HG03432 (cell line): ENCODE measurements at regions not wholly inside any gene's neighbourhood (a gene's known extent, or its start where the extent isn't known, plus 50 kb on each side); places are given as distances from the start of the nearest gene placed in this dataset.

Source experiments
- ATAC-seq: cut with Tn5 transposase; IDR thresholded peaks from one replicate; pipeline ENCODE4 v1.9.1; 2021; ENCODE audit warnings: mild to moderate bottlenecking, moderate library complexity; ENCODE audit not compliant: unreplicated experiment

- ATAC-seq: no peak
Observed at GRCh38 chr7:155884225-155885166, 72.2 kb upstream of the SHH start.

- no peak for ATAC-seq
Observed at GRCh38 chr7:155883491-155884224, 71.4 kb upstream of the SHH start.

GRCh38 chr7:155882596-155882995 lies 70.3 kb upstream of the SHH start:
- no peak for ATAC-seq

GRCh38 chr7:155881471-155882350 lies 69.4 kb upstream of the SHH start:
- ATAC-seq: no peak

DNA sequence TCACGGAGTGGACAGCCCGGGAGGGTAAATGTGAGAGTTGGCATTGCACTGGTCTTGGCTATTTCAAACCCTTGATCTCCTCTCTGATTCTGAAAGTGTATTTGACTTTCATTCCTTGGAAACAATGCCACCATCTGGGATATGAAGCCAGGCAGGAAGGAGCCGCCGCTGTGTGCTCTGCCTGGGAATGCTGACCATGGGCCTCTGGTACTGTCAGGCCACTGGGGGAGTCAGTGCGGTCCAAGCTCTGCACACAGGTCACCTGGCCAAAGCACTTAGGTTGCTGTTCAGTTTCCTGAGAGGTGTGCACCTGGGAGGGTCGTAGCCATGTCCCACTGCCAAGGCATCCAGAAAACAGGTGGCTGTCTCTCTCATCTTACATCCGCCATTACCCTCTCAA lies 68.5 kb upstream of the SHH start:
- ATAC-seq: no peak

DNA sequence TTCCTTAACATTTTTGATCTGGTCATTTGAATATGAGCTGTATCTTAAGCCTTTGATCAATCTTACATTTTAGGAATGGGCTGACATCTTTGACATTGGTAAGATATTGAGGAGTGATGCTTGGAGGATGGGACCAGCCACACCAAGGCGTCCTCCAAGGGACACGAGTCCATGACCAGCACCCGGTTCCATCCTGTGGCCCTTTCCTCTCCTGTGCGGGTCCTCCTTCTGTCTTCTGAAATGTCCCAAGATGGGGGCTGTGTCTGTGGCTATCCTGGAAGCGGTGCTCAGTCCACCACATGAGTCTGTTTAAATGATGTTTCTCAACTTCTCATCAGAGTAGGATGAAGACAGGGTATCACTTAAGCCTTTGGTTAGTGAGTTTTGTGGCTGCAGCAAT lies 67.3 kb upstream of the SHH start:
- no peak for ATAC-seq

DNA sequence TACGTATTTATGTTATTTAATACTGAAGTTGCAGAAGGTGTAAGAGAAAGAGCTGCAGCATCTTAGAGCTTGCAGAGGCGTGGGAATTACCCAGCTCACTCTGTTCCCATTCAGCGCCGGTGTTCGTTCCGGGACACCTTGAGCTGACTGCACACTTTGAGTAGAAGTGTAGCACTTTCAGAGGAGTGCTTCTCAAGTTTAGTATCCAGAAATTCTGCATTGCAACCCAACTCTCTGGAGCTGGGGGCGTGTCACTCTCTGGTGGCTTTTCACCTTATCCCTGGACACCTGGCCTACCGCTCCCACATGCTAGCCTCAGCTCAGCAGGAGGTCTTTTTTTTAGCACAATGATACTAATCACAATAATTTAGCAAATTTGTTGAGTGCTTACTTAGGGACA lies 66.4 kb upstream of the SHH start:
- no peak for ATAC-seq

- ATAC-seq: no peak
Observed at GRCh38 chr7:155878250-155878649, 66.0 kb upstream of the SHH start.

DNA sequence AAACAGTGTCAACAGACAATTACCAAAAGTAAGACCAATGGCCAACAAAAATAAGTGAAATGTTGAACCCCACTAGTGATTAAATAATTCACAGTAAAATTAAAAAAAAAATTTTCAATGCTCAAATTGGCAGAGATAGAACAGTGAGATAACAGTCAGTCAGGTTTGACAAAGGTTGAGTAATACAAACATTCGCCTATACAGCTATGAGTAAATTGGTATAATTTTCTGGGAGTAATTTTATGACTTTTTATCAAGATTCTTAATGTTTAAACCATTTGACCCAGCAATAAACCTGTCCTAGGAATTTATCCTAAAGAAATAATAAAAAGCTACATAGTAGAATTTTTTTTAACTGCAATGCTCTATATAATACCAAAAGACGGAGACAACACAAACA lies 64.9 kb upstream of the SHH start:
- ATAC-seq: no peak

DNA sequence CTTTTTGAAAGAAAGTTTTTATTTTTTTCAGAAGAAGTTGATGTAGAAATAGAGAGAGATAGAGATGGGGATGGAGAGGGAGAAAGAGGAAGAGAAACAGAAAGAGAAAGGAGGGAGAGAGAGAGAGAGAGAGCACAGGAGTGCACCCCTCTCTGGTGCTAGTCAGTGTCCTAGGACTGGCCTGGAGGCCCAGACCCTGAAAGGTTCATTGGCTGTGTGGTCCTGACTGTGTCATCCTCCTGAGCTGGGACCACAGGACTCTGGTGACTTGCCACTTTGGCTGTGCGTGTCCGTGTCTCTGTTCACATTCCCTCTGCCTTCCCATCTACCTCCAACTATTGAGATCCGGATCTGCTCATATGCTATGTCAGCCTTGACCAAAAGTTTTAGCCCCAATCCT lies 62.1 kb upstream of the SHH start:
- no peak for ATAC-seq

GRCh38 chr7:155874010-155874409 lies 61.7 kb upstream of the SHH start:
- ATAC-seq: no peak

DNA sequence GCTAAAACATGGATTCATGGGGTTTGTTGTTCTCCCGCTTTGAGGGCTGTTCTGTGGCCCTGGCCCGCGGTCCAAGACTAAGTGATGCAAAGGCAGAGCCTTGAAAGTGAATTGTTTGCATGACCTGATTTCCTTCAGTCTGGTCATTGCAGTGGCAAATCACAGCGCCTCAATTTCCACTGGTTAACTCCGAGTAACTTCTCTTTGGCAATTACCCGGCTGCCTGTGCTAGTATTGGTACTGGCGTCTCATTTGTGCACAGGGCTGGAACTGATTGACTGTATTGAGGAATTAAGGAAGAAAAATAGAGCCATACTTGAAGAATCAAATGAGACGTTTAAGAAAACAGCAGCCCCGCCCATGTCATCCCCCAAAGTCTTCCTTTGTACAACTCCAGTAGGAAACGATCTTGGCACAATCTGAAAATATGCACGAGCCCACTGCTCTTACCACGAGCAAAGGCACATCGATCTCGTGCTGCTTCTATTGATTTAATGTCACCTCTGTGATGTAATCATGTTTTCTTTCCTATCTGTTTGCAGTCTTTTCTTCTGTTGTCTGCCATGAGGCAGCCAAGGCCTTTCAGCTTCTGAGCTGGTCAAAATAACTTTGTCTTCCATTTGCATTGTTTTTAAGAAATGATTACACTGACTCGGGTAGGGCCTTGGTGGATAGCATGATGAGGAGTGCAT lies 60.6 kb upstream of the SHH start:
- ATAC-seq: no peak

- ATAC-seq: no peak
Observed at GRCh38 chr7:155871211-155871610, 58.9 kb upstream of the SHH start.

GRCh38 chr7:155870334-155871180 lies 58.3 kb upstream of the SHH start:
- no peak for ATAC-seq

- ATAC-seq: no peak
Observed at GRCh38 chr7:155869784-155870076, 57.5 kb upstream of the SHH start.

DNA sequence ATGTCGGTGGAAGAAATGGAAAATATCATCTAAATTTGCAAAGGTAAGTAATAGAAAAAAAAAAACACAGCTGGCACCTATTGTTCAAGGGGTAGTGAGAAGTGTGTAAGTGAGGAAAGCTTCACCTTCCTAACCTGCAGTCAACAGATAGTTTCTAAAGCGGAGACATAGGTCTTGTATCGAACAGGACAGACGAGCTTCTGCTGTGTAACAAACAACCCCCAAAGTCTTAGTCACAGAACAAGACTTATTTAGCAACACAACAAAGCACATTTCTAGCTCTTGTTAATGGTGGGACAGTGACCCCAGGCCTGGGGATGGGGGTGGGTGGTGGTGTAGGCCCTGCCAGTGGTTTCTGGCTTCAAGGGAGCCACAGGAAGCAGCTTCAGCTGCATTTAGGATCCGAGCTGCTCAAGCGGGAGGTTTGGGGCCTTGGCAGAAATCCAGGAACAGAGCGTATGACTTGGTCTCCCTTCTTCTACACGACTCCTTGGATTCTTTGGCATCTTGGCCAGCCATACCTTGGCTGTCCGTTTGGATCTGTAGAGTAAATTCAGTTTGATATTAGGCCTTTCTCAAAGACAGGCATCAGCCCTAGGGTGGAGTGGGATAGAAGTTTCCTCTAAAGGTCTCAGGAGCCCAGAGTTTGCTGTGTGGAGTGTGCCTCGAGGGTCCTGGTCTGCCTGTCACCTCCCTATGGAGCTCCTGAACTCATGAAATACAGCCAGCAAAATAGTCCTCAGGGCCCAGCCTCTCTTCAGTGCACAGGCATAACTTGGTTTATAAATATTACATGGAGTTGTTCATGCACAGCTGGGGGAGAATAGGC lies 56.9 kb upstream of the SHH start:
- ATAC-seq: no peak

- no peak for ATAC-seq
Observed at GRCh38 chr7:155867734-155868400, 55.6 kb upstream of the SHH start.

DNA sequence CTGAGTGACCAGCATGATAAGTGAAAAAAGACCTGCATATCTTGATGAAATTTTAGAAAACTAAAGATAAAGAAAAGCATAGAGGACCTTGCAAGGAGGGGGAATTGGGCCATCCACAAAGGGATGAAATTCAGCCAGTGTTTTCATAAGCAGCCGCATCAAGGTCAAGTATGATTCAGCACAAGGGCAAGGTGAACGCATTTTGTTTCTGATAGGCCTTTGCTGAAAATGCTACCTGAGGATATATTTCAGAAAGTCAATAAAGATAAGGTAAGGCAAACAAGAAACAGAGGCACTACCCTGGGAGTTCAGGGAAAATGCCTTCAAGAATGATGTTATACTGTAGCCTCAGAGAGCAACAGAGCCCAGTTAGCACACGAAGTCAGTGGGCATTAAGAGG lies 55.0 kb upstream of the SHH start:
- ATAC-seq: no peak
